GM19025 (cell line): ENCODE measurements at regions not wholly inside any gene's neighbourhood (a gene's known extent, or its start where the extent isn't known, plus 50 kb on each side); places are given as distances from the start of the nearest gene placed in this dataset.

Experiments used
- ATAC-seq: cut with Tn5 transposase; IDR thresholded peaks from one replicate; pipeline ENCODE4 v1.9.1; 2021; ENCODE audit warnings: mild to moderate bottlenecking, low read depth, moderate library complexity; ENCODE audit not compliant: unreplicated experiment

DNA sequence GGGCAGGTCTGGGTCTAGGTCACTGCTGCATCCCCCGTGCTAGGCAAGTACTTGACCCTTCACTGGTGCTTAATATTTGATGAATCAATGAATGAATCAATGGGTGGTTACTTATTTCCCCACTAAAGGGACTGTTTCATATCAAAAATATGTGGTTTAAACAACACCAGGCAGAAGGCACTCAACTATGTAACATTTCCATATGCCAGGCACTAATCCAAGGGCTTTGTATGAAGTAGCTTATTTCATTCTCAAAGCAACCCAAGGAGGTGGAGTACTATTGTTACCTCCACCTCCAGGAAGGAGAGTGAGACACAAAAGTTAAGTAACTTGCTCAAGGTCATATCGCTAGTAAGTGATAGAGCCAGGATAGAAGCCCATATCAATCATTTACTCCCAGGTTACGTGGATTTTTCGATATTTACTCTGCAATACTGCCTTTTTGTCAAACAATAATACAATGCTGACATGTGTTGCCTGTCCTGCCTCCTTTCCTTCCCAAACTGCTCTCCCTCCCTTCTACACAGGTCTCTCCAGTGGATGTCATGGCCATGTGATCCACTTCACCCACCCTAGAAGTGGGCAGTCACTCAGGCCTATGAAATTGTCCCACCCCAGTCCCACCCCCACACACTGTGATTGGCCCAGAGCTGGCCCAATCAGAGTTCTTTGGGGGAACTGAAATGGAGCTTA, 142.8 kb downstream of the ETS2 start:
- ATAC-seq: no peak

DNA sequence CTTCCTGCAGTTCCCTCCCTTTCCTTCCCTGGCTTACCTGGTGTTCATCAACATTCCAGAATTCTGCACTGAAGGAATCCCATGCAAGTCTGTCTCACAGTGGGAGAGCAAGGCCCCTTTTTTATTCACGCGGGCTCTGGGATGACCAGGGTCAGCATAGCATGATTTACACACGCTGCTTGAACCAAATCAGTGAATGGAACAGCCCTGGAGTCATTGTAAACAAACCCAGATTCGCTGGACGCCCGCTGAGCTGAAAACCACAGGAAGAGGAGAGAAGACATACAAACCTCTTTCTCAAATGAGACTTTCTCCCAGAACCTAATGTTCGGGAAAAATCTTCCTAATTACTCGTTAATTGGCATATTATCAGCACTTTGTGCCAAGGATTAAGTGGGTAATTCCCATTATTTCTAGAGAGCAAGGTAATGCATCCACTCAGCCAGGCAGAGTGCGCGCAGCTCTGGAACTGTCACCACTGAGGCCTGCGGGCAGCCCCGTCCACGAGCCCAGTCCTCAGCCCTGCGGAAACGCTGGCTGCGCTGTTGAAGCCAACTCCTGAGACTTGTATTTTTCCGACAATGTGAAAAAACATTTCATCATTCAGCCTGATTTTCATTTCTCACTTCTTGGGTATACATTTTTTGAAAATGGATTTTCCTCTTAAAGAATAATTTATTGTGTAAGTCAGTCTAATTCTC, 140.0 kb downstream of the ETS2 start:
- ATAC-seq: no peak

DNA sequence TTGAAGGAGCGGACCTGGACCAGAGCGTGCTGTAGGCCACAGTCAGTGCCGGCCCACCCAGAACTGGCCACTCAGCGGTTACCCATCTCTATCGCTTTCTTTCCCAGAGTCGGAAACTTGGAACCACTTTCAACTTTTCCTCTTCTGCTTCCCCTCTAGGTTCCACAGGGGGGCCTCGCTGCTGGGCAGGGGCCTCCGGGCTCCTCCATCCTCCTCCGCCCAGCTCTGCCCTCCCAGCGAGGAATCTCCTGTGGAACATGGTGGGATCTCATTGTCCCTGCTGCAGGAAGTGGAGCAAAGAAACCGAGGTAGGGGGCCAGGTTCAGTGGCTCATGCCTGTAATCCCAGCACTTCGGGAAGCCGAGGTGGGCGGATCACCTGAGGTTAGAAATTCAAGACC, 139.2 kb downstream of the ETS2 start:
- ATAC-seq: no peak

DNA sequence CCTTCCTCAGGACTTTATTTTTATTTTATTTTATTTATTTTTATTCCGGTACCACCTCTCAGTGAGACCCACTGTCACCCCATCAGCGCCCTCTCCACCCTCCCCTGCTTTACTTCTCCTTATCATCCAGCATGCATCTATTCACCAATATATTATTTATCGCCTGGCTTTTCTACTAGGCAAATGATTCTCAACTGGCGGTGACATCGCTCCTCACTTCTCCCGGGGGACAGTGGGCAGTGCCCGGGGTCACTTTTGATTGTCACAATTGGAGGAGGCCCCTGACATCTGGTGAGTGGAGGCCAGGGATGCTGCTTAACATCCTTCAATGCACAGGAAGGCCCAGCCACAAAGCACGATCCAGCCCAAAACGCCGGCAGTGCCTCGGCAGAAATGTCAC, 138.7 kb downstream of the ETS2 start:
- no peak for ATAC-seq

DNA sequence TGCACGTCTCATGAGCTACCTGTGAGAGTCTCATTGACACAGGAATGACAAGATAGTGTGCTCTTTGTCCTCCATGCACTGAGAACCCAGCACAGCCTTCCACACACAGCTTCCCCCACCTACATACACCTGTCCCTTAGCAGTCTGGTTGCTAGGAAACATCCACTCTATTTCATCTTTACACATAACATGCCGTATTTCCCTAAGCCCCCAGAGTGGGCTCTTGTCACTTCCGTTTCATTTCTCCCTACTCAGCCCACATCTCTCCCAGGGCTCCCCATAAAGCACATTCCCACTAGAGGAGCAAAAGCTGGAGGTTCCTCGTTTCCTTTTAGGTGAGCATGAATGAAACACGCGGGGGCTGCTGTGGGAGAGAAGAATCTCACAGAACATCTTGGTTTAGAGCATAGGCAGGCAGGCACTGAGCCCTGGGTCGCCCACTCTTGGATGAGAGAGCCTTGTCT, 137.1 kb downstream of the ETS2 start:
- no peak for ATAC-seq

DNA sequence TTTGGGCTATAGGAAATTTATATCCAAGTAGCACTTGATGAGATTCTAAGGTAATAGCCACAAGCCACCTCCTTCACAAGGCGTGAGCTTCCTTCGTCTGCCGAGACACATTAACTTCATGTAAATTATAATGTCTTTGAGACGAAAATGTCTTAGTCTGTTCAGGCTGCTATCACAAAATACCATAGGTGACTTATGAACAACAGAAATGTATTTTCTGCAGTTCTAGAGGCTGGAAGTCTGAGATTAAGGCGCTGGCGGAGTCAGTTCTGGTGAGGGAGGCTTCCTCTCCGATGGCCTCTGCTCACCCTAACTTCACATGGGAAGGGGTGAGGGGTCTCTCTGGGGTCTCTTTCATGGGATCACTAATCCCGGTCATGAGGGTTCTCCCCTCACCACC, 133.0 kb downstream of the ETS2 start:
- ATAC-seq: no peak

DNA sequence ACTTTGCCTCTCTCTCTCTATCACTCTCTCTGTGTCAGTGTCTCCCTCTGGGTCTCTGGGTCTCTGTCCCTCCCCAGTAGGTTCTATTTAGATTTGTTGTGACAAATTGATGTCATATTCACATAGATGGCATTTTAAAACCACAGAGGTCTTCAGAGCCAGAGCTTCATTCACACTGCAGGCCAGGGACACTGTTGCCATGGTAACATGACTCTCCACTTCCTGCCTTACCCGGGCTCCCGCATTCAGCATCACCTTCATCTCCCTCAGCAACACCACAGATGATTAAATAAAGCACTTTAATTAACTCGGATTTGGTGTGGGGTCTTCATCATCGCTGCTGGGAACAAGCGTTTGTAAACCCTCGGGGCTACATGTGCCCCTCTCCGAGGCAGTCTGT, 132.6 kb downstream of the ETS2 start:
- ATAC-seq: no peak

DNA sequence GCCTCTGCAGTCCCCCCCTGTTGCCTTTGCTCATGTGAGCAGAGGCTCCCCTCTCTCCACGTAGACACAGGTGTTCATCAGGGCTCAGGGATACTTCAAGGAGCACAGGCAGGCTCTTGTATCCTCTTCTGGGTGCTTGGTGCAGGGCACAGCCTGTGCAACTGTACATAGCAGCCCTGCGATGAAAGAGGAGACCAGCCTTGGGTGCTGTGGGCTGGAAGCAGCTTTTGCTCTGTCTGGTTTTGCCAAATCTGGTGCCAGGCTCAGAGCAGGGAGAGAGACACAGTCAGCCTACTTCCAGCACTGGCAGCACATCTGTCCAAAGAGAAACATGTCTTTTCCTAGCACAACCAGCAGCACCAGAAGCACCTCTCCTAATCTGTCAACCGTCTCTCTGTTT, 132.1 kb downstream of the ETS2 start:
- no peak for ATAC-seq

DNA sequence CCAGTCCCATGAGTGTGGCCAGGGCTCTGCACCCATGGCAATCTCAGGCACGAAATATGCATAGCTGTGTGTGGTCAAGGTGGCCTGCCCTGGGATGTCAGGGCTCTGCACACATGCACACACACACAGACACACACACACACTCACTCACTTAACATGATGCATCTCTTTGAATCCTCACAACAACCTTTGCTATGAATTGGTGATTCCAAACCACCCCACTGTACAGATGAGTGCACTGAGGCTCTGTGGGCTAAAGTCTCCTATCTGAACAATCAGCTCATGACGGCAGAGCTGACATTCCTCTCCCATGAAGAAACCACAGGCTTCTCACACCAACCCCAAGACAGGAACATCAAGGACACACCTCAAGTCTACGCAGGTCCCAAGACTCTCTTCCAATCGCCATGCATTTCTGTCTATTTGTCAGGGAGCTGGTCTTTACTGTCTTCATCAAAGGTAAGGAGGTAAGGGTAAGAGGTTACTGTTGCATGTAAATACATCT, 131.6 kb downstream of the ETS2 start:
- no peak for ATAC-seq

DNA sequence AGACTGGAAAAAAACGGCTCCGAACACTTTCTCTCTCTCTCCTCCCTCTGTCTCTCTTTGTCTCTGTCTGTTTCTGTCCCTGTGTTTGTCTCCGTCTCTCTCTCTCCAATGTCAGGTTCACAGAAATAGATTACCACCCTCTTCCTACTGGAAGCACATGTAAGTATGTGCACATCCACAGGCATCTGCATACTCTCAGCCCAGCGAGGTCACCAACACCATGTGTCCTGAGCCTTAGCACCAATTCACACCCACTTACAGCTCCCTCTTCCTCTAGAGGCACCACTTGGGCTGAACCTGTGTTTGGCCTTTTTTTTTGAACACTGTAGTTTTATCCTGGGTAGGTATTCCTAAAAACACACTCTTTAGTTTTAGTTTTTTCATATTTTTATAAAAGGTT, 130.5 kb downstream of the ETS2 start:
- no peak for ATAC-seq

DNA sequence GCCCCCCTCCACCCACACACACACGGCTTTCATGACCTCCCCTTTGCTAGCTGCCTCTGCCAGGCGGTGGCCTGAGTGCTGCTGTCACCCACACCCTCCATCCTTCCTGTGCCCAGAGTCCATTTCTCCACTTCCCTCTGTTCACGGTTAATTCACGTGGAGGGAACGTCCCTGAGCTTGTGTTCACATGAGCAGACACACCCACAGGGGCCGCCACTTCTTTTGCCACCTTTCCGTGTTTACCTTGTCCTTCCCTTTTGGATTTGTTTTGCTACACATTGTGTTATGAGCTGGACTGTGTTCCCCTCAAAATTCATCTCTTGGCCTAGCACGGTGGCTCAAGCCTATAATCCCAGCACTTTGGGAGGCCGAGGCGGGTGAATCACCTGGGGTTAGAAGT, 128.0 kb downstream of the ETS2 start:
- no peak for ATAC-seq

DNA sequence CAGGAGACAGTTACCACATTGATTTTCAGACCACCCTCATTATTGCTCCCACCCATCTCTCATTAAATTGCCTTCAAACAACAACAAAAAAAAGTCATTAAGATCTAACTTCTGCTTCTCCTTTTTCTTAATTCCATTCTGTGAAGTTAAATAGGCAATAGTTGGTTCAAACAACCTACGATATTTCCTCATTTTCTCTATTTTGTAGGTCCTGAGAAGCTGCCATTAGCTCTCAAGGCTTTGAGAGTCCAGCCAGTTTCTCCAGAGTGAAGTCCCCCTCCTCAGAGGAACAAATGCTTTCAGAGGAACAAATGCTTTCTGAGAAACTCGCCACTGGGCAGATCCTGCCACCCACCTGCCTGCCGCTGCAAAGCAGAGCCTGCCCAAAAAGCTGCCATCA, 125.6 kb downstream of the ETS2 start:
- ATAC-seq: no peak

DNA sequence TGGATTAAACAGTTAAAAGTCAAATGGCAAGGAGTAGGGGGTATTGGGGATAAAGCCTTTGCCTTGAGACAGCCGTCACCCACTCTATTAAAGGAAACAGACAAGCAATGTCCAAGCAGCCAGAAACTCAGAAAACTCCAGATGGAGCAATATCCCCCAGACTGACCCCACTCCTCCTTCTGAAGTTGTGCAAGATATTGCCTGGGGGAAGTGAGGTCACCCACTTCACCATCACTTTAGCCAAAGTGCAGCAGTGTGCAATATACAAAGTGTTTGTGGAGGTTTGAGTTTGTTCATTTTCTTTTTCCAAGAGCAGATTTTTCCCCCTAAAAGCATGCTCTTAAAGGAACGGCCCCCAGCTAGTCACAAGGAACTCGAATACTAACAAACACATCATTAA, 125.1 kb downstream of the ETS2 start:
- no peak for ATAC-seq

DNA sequence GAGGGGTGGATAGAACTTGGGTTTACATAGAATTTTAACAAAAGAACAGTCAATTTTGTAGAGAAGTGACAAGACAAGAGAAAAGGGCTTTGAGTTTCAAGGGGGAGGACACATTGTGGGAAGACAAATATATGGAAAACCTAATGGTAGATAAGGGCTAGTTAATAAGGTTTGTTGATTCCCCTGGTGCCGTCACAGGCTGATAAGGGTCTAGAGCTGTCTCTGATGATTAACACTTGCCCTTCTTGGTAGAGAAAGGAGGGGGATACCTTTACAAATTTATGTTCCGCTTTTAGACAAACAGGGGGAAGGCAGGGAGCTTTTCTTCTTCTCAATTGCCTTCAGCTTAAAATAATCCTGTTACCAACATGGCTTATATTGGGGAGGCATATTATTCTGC, 124.3 kb downstream of the ETS2 start:
- ATAC-seq: no peak

DNA sequence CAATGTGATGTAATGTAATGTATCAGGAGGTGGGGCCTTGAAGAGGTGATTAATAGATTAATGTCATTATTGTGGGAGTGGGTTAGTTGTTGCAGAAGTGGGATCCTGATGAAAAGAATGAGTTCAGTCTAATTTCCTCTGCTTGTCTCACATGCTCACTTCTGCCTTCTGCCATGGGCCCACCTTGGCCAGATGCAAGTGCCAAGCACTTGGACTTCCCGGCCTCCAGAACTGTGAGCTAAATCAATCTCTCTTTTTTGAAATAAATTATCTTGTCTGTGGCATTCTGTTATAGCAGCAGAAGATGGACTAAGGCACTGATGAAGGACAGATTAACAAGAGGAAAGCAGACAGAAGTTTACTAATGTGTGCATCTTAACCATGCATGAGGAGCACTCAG, 123.9 kb downstream of the ETS2 start:
- ATAC-seq: no peak

DNA sequence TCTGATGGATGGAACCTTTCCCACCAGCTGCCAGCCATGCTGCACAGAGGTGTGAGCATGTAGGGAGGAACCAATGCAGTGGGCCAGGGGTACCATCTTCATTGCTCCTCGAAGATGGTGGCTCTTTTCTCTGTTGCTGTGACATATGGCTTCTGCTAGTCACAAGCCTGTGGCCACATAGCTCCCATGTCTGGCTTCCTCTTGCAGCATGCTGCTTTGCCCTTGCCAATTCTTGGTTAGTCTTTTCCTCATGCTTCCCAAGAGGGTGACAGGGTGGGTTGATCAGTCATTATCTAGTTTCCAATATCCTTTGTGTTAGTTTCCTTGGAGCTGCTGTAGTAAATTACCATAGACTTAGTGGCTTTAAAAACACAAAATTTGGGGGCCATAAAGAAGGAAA, 123.4 kb downstream of the ETS2 start:
- ATAC-seq: no peak

DNA sequence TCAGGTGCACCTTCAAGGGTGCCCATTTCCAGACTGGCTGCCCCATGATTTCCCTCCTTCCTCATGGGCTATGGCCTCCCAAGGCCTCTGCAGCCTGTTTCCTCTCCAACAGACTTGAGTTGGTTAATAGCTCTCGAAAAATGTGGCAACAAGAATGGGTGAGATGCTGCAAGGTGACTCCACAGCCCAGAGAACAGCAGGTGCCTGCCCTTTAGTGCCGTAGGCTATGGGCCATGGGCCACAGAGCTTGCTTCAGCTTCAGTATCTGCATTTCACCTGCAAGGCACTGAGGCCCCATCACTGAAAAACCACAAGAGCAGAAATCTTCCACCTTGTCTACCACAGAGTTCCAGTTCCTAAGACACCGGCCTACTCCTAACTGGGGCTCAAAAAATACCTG, 122.0 kb downstream of the ETS2 start:
- no peak for ATAC-seq

DNA sequence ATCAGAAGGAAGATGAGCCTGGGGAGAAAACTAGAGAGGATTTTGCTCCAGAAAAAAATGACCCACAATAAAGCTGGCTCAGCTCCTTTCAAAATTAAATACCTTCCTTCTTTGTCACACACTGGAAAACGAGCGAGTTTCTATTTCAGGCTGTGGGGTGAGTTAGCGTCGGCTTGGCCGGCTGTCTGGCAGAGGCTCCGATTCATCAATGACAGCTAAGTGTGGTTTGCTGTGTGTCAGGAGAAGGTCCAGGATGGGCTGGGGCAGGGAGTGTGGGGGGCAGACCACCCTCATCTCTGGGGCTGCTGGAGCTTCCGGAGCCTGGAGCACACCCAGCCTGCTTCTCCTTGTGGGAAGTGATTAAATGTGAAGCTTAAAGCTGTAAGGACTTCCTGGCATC, 120.2 kb downstream of the ETS2 start:
- no peak for ATAC-seq

DNA sequence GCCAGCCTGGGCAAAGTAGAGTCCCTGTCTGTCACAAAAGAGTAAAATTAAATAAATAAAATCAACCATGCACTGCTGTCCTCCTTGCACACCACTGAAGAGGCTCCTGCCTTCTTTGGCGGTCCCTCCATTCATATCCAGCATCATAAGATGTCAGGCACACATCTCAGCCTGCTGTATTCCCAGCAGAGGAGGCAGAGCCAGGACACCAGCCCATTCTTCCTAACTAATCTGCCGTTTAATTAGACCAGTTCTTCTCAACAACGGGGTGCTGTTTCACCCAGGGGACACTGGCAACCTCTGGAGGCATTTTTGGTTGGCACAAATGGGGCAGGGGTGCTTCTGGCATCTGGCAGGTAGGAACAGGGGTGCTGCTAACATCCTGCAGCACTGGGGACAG, 119.7 kb downstream of the ETS2 start:
- ATAC-seq: no peak

DNA sequence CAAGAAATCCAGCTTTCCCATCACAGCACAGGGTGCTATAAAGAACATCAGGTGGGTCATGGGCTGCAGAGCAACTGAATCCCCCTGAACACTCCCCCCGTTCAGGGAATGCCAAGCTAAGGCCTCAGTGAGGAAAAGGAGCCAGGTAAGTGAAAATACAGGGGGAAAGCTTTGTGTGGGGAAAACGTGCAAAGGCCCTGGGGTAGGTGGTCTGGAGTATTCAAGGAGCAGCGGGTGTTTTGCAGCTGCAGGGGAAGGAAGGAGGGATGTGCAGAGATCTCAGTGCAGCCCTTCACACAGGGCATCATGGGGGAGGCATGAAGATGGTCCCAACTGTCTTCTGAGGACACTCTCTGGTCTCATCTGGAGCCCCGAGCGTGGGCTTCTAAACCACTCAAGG, 119.2 kb downstream of the ETS2 start:
- no peak for ATAC-seq

DNA sequence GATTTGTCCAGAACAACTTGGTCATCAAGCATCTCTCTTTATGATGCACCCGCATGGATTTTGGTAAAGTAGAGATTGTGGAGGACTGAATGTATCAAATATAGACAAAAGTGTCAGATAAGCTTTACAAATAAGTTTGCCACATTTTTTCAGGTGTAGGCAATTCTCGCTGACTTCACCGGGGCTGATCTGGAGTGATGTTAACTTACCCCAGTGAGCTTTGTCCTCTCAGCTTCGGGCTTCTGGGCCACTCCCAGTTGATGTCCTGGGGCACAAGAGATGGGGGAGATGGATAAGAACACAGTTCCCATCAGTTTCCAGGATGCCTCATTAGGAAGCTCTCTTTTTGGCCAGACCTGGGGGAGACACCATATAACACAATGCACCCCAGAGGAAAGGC, 117.7 kb downstream of the ETS2 start:
- no peak for ATAC-seq
